NCI-H524 (cell line): ENCODE measurements at regions not wholly inside any gene's neighbourhood (a gene's known extent, or its start where the extent isn't known, plus 50 kb on each side); places are given as distances from the start of the nearest gene placed in this dataset.
"Not testable (repeated sequence)": the region's sequence is repeated elsewhere in the genome, so short reads cannot be mapped to it uniquely, and the experiment has no call there.

Experiments used
- DNase-seq, 2 experiments: peaks; one replicate each; lab custom pipeline; 2025; lab: John Stamatoyannopoulos, UW

DNA sequence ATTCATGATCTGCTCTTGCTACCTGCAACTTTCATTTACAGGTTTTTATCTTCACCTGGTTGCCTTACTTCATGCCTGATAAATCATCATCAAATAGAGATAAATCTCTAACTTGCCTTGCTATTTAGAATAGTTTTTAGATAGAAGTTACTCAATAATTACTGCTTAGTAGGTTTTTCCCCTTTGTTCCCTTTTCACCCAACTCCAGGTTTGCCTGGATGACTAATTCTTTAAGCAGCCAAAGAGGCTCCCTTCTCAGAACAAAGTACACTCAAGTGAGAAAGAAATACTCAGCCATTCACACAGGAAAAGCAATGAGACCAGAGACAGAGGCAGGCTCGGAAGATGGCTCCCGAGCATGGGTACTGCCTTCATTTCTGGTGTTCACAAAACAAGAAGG is 268.1 kb upstream of the CRBN start:
- DNase-seq, result no peak

DNA sequence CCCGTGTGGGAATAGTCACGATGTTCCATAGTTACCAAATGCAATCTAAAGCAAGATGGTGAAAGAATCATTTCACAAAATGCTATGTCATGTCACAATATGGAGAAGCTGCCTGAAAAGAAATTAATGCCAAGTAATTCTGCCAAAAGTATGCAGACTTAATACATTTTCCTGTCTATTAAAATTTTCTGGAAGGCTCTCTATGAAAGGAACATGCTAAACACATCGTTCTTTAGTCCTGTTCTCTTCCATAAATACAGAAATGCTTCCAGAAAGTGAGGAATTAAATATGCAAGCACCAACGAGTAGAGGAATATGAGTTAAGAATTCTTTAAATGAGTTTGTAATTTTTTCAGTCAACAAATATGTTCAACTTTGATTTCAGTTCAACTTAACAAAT is 266.8 kb upstream of the CRBN start:
- no peak for DNase-seq

DNA sequence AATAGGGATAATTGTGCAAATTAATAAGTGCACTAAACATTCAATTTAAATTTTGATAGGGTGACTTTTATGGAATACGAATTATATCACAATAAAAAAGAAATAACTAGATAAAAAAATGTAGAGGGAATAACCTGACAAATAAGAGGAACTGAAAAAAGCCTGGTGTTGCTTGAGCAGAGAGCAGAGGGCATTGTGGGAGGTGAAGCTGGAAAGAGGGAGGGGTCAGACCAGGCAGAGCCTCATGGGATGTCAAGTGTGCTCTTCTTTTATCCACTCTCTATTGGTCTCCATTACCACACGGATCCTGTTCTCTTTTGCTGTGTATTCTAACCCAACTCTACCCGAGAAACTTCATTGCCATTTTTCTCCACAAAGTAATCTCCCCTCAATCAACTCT is 264.0 kb upstream of the CRBN start:
- no peak for DNase-seq

DNA sequence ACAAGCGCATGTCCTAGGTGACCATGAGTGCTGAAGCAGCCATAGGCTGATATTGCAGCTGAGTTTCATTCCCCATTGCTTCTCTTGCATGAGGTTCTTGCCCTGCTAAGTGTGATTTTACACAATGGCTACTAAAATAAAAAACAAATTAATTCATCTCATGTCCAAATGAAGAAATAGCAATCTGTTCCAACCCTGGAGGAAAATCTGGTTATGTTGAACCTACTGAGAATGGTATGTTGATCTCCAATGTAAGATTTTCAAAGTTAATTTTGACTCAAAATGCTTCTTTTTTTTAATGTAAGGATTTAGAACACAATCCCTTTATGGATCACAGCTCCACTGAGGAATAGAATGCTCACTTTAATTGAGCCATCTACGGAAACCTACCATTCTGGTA is 254.2 kb upstream of the CRBN start:
- no peak for DNase-seq

DNA sequence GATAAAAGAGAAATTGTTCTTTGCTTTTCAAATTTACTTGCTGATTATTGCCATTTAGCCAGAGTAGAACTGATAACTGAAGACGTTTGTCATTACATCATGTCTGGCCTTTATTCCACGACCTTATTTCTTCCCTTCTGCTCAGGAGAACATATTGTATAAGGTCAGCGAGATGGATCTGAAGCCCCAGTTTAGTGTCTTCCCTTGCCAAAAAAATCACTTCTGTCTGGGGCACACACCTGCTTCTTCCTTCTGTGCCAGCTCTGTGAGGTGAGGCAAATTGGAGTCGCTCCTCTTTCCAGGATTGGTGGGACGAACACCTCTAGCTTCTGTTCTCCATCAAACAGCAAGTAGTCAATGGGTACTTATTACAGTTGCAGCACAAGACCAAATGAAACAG is 250.3 kb upstream of the CRBN start:
- no peak for DNase-seq

DNA sequence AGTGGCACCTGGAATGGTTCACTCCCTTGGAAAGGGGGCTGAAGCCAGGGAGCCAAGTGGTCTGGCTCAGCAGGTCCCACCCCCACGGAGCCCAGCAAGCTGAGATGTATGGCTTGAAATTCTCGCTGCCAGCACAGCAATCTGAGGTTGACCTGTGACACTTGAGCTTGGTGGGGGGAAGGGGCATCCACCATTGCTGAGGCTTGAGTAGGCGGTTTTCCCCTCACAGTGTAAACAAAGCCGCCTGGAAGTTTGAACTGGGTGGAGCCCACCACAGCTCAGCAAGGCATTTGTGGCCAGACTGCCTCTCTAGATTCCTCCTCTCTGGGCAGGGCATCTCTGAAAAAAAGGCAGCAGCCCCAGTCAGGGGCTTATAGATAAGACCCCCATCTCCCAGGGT is 228.2 kb upstream of the CRBN start:
- not testable (repeated sequence) for DNase-seq

DNA sequence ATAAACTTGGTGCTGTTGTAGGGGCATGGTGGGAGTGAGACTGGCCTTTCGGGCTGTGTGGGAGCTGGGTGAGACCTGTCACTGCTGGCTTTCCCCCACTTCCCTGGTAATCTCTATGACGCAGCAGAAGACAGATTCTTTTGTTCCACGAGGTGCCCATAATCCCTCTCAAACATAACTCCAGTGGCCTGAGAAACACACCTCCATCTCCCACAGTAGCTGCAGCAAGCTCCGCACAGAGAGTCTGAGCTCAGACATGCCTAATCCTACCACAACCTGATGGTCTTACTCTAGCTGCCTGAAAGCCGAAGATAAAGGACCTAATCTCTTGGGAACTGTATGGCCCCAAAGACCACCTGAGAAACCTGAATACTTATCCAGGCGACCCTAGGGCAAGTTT is 225.6 kb upstream of the CRBN start:
- DNase-seq, result no peak

DNA sequence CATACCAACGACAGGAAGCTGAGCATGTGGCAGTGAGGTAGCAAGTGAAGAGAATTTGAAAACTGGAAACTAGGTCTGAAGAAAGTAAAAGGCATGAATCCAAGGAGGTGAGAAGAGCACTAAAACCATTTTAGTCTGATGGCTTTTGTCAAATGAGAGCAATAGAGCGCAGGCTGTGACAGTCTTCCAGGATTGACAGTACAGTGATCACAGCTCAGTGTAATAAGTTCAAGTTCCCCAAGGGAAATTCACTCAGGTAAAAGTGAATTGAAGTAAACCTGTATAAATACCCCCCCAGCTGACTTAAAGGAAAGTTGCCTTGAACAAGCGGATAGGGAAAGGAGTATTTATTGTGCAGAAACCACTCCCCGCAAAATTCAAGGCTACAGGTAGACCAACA is 224.2 kb upstream of the CRBN start:
- no peak for DNase-seq

DNA sequence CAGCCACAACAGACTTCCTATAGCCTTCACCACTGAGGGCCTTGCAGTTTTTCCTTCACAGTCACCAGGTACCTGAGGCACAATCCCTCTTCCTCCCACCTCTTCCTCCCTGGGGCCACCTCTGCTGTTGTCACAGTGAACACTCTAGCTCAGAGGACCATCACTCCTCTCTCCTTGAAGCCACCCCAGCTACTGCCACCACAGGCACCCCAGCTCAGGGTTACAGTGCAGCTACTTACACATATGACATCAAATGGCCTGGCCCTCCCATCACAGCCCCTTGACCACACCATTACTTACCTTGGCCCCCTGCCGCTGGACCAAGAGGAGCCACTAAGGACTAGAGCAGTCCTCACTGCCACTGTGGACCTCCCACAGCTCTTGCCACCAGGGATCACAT is 213.5 kb upstream of the CRBN start:
- DNase-seq, result no peak

DNA sequence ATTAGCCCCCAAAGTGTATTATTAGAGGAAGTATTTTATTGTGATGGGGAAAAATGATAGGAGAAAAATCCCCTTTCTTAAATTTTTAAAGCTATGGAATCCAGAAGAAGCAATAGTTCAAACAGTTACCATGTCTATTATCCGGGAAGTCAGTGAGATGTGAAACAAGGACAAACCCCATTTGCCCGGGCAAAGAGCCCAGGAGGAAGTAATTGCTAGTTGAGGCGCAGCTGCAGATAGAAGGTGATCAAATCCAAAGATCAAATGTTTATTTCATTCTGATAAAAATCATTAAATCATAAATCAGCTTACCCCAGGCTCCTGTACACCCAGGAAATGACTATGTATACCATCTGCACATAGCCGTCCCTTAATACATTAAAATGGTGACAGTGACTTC is 204.0 kb upstream of the CRBN start:
- DNase-seq, result no peak

DNA sequence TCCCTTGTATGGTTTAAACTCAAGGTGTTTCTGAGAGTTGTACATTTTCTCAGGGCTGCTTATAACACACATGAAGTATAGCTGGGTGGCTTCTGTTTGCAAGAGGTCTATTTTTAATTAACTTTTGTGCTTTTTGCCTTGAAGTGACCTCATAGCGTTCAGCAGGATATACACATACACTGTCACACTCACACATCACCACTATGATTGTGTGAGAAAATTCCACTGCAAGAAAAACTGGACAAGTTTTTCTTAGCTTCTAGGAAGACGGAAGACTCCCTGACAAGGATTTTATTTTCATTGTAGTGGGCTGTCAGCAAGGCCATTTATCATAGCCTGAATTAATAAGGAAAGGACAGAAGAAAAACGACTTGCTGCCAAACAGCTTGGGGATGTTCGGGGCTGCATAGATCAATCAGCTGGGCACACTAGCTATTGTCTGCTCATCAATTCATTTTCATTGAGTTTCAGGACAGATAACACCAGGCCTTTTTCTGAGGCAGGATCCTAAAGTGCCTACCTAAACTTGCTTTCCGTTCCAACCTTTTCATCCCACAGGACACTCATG is 192.8 kb upstream of the CRBN start:
- DNase-seq, result no peak

DNA sequence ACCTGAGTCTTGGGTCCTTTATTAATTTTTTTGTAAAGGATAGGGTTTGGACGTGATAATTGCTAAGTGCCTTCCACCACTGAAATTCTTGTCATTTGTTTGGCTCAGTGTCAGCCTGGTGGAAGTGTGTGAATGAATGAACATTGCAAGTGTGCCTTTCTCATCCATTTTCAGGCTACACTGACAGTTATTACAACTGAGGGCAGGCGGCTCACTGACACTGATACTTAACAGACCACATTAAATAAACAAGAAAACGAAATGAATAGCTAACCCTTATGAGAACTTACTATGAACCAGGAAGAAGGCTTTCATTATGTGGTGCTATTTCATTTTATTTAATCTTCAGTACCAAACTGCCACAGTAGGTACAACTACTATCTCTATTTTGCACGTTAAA is 188.8 kb upstream of the CRBN start:
- DNase-seq, result no peak

DNA sequence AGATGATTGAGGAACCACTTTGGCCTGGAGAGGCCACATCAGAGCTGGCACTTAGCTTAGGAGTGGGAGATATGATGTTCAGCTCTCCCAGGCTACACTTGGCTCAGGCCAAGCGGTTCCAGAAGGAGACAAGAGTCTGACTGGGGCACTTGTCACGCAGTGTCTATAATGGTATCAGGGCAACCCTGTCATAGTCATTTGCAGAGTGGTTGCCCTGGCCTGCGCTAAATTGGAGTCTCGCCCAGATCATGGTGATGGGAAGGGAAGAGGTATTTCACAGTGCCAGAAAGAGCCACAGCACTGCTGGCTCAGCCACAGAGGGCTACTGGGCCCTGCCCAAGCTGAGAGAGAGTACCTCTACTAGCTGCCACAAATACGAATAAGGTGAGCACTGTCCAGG is 186.9 kb upstream of the CRBN start:
- no peak for DNase-seq

DNA sequence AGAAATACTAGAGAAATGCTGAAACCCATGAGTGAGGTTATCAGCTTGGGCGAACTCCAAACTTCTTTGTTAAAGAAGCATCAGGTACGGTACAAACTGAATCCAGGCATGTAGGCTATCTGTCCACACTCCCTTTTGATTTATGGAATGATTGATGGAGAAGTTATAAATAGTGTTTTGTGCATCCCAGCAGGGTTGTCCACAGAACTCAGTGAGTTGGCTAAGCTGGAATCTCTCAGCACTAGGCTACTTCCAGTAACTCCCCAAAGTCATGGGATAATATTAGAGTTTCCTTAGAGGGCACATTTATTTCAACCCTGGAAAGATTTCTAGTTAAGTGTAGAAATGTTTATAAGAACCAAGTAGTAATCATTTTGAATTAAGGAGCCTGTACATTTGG is 186.2 kb upstream of the CRBN start:
- DNase-seq, result no peak

DNA sequence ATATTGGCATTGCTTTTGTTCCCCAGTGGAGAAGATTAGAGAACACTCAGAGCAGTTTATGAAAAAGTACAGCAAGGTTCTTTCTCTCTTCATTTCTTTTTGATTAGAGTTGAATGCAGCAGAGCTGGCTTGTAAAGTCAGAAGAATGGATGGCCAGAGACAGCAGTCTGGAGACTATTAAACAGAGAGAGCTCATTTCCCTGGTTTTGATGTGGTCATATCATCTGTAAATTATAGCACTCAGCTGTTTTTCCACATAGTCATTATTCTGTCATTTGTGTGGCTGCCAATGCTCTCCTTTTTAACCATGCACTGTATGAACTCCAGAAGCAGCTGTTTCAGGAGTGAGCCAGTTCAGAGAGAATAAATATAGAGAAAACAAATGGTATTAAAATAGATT is 177.4 kb upstream of the CRBN start:
- DNase-seq, result no peak

DNA sequence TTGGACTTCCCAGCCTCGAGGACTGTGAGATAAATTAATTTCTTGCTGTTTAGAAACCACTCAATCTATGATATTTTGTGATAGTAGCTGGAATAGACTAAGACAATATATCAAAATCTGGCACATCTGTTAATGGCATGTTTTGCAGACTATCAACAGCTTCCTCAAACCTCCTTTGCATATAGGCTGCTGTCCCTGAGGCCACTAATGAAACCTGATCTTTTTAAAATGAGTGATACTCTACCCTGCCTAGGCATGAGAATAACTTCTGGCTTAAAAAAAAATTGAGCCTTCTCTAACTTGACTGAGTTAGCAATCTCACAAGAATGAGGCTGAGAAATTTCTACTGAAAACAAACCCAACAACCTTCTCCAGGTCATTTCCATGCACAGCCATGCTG is 176.0 kb upstream of the CRBN start:
- peak in 1 of 2 experiments; percentile 29 for DNase-seq

DNA sequence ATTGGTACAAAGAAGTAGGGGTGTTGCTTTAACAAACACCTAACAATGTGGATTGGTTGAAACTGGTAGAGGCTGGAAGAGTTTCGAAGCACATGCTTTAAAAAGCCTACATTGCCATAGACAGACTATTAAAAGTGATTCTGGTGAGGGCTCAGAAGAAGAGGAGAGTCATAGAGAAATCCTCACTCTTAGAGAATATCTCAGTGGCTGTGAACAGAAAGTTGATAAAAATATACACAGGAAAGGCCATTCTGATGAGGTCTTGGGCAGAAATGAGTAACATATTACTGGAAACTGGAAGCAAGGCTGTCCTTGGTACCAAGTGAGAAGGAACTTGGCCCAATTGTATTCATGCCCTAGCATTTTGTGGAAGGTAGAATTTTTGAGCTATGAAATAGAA is 173.7 kb upstream of the CRBN start:
- no peak for DNase-seq

DNA sequence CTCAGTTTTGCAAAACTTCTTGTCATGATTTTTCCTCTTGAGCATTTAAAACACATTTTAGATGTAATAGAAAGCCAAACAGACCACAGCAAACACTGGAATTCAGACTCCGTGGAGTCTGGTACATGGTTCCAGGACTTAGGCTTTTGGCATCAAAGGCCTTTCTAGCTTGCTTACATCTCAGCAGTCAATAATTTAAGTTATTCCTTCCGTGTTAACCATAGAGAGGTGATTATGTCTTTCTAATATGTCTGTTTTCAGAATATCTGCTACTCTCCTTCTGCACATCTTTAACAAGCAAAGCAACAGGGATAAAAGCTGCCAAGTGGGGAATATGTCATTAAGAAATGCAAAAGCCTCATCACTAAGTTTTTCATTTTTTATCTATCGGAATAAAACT is 171.7 kb upstream of the CRBN start:
- DNase-seq, result no peak

DNA sequence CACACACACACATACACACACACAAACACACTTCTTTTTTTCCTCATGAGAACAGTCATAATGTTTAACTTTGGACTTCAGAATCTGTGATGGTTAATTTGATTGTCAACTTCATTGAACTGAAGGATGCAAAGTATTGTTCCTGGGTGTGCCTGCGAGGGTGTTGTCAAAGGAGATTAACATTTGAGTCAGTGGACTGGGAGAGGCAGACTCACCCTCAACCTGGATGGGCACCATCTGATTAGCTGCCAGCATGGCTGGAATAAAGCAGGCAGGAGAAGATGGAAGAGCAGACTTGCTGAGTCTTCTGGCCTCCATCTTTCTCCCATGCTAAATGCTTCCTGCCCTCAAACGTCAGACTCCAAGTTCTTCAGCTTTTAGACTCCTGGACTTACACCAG is 167.6 kb upstream of the CRBN start:
- not testable (repeated sequence) for DNase-seq

DNA sequence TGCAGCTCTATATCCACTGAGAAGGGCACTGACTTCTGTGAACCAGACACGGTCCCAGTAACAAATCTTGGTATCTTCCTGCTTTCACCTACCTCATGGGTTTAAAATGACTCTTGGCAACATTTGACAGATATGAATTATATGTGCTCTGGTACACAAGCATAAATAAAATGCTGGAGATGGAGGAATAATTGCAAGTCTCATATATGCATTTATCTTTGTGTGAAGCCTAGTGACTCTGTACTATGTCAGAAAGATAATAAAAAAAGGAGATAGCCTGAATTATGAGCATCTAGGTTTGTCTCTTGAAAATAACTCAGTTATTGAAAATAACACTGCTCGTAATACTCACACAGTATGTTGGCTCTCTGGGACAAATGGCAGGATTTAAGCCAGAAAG is 167.1 kb upstream of the CRBN start:
- DNase-seq, result no peak

DNA sequence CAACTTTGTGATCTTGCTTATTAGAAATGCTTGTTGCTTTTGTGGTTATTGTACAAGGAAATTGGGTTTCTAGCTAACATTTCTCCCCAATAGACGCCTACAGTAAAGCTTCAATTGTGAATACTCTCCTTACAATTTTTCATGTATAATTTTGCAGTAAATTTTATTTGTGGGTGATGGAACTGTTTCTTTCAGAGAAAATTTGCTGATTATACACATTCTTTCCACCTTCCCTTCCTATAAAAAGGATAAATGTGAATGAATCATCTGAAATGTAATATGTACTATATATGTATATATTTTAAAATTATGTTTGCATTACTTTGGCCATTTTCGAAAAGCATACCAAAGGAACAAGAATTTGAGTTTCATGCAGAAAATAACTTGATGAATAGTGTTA is 162.7 kb upstream of the CRBN start:
- no peak for DNase-seq

DNA sequence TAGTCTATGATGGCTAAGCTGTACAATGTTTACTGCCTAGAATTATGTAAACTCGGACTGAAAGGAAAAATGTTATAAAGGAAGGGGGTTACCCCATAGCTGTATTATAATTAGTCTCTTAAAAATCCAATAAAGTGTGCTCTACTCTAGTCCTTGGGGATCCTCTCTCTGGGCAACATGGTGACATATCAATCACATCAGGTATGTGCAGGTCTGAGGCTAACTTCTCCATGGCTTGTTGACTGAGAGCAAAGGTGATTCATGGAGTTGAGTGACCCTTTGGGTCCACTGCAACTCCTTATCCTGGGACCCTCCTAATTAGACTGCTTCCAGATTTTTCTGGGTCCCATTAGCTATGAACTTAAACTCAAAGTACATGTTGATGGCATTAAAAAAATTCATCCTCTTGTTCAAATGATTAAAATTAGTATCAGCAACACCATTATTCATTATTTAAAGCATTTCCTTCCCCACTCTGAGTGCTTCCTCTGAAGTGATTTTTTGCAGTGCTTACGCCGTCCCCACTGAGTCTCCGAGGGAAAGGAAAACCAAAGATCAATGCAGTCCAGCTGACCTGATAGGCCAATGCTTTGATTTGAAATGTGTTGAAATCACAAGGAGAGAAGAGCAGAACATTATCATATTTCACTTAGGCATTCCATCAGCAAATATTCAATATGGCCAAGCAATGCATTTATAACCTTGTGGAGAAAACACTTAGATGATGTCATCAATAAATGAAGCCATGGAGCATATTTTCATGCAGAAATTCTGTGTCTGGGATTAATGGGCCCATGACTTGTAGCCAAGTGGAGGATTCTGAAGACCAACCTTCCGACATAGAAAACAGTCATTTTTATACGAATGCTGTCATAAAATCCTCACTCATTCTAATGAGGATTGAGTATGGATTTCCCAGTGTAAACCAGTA is 161.7 kb upstream of the CRBN start:
- no peak for DNase-seq

DNA sequence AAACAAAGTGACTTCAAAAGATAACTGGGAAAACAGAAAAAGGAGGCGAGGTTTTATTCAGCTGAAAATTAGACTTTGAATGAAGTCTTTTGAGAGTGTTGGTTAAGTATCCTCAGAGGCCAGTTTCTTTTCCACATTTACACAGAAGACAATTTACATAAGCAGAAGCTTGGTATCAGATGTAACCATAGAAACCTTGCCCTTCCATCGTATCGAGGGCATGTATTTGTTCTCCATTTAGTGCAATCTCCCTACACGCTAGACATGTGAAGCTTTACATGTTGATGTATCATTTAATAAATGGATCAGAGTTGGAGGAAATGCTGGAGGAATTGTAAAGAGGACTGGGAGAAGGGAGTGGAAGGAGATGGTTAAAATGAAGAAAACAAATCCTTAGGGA is 161.0 kb upstream of the CRBN start:
- no peak for DNase-seq

DNA sequence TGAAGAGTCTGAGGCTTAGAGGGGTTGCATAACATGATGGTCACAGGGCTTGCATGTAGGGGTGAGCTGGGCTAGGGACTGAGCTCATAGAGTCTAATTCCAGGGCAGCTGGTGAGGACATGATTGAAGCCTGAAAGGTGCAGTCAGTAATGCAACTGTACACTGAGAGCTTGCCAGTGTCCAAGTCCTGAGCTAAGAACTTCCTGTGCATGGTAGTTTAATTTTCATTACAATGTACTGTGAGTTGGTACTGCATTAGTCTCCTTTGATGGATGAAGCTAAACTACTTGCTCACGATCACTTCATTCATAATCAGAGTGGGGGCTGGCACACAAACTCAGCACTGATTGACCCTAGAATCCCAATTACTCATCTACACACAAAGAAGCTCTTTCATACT is 156.4 kb upstream of the CRBN start:
- no peak for DNase-seq
